HepG2 (cell line): ENCODE measurements at regions not wholly inside any gene's neighbourhood (a gene's known extent, or its start where the extent isn't known, plus 50 kb on each side); places are given as distances from the start of the nearest gene placed in this dataset.

Source experiments
- ATF3 ChIP-seq: sonication (generic); formaldehyde crosslinking; IDR thresholded peaks from 2 replicates; pipeline ENCODE4 v1.4.0; 2020; ENCODE audit warnings: missing genetic modification reagents
- CTCF ChIP-seq: sonication (generic); formaldehyde crosslinking; IDR thresholded peaks from 2 replicates; pipeline ENCODE4 v1.5.0; 2020; ENCODE audit warnings: mild to moderate bottlenecking, missing genetic modification reagents, moderate library complexity
- ESRRA ChIP-seq: sonication (generic); formaldehyde crosslinking; IDR thresholded peaks from 2 replicates; pipeline ENCODE4 v1.5.1; 2020; ENCODE audit warnings: mild to moderate bottlenecking, low read depth, missing genetic modification reagents
- HCFC1 ChIP-seq: fragments of 150-350 bp; IDR thresholded peaks from 2 replicates; pipeline ENCODE4 v1.6.1; 2014; ENCODE audit warnings: low read depth, low read length
- HOXD1 ChIP-seq: sonication (generic); formaldehyde crosslinking; IDR thresholded peaks from 2 replicates; pipeline ENCODE4 v1.5.0; 2020; ENCODE audit warnings: missing genetic modification reagents
- POLR2AphosphoS5 ChIP-seq: IDR thresholded peaks from 2 replicates; pipeline ENCODE4 v1.6.1; 2012; ENCODE audit warnings: low read depth, low read length
- RAD51 ChIP-seq: fragments of 450-650 bp; IDR thresholded peaks from 2 replicates; pipeline ENCODE4 v1.6.1; 2016; ENCODE audit warnings: borderline replicate concordance
- RFX5 ChIP-seq: IDR thresholded peaks from 2 replicates; pipeline ENCODE4 v1.6.1; 2011; ENCODE audit warnings: low read depth, low read length, improper control_type of control experiment
- SSRP1 ChIP-seq: IDR thresholded peaks from 2 replicates; pipeline ENCODE4 v1.6.1; 2016; ENCODE audit warnings: control low read depth
- STAT6 ChIP-seq: sonication (generic); formaldehyde crosslinking; IDR thresholded peaks from 2 replicates; pipeline ENCODE4 v1.4.0; 2020; ENCODE audit warnings: missing genetic modification reagents, mild to moderate bottlenecking, borderline replicate concordance
- U2AF1 ChIP-seq: fragments of 200-400 bp; formaldehyde crosslinking; optimal IDR thresholded peaks from 2 replicates; pipeline ENCODE3; 2017; ENCODE audit warnings: mild to moderate bottlenecking, low read depth, low read length
- ZNF317 ChIP-seq: sonication (generic); formaldehyde crosslinking; IDR thresholded peaks from 2 replicates; pipeline ENCODE4 v1.5.0; 2020; ENCODE audit warnings: mild to moderate bottlenecking, missing genetic modification reagents
- ZNF724P ChIP-seq: sonication (generic); formaldehyde crosslinking; IDR thresholded peaks from 2 replicates; pipeline ENCODE4 v1.8.0; 2022; ENCODE audit warnings: missing genetic modification reagents, borderline replicate concordance

GRCh38 chr4:24131954-24132673 lies 242.3 kb upstream of the PPARGC1A start:
- no peak for TF ChIP-seq CTCF (CRISPR knock-in tag)
- no peak for TF ChIP-seq STAT6 (CRISPR knock-in tag)
- no peak for TF ChIP-seq U2AF1
- TF ChIP-seq RAD51, result no peak
- no peak for TF ChIP-seq HCFC1
- TF ChIP-seq ESRRA (CRISPR knock-in tag), result no peak
- TF ChIP-seq ZNF724P (CRISPR knock-in tag), result no peak
- TF ChIP-seq ZNF317 (CRISPR knock-in tag), result no peak
- no peak for TF ChIP-seq POLR2AphosphoS5
- TF ChIP-seq SSRP1, result no peak
- no peak for TF ChIP-seq RFX5
- TF ChIP-seq ATF3 (CRISPR knock-in tag), result no peak
- no peak for TF ChIP-seq HOXD1 (CRISPR knock-in tag)
